ES-I3 (cell line): ENCODE measurements at regions not wholly inside any gene's neighbourhood (a gene's known extent, or its start where the extent isn't known, plus 50 kb on each side); places are given as distances from the start of the nearest gene placed in this dataset.
"Not testable (repeated sequence)": the region's sequence is repeated elsewhere in the genome, so short reads cannot be mapped to it uniquely, and the experiment has no call there.

Experiments used
- H3K36me3 ChIP-seq: 2 replicates; pipeline ENCODE4 v1.6.1; 2013; ENCODE audit warnings: mild to moderate bottlenecking, low read length, control low read depth, moderate library complexity; ENCODE audit not compliant: insufficient read depth
- H3K4me1 ChIP-seq: 2 replicates; pipeline ENCODE4 v1.6.1; 2013; ENCODE audit warnings: mild to moderate bottlenecking, control low read depth, low read length; ENCODE audit not compliant: insufficient read depth
- H3K9ac ChIP-seq: 2 replicates; pipeline ENCODE4 v1.6.1; 2013; ENCODE audit warnings: low read depth, mild to moderate bottlenecking, low read length, moderate library complexity
- H3K9me3 ChIP-seq: 2 replicates; pipeline ENCODE4 v1.6.1; 2013; ENCODE audit warnings: mild to moderate bottlenecking, low read length, moderate library complexity; ENCODE audit not compliant: control insufficient read depth, insufficient read depth

GRCh38 chr4:187479511-187479910 is 516.1 kb upstream of the ZFP42 start:
- H3K9ac ChIP-seq: no peak overlapping the region
- H3K36me3 ChIP-seq: no peaks in the 10 kb centered on the region
- H3K4me1 ChIP-seq: no peaks in the 10 kb centered on the region
- H3K9me3 ChIP-seq: no peaks in the 10 kb centered on the region

- Histone ChIP-seq H3K9ac (no peak overlapping the region), H3K4me1 (no peaks in the 10 kb centered on the region), H3K9me3 (no peaks in the 10 kb centered on the region), H3K36me3 (no peaks in the 10 kb centered on the region)
Measured at GRCh38 chr4:187480146-187481145, 515.1 kb upstream of the ZFP42 start.

GRCh38 chr4:187484186-187484585 is 511.4 kb upstream of the ZFP42 start:
- no peaks in the 10 kb centered on the region; the same call in 1 of the 2 replicates for H3K36me3 ChIP-seq
- H3K4me1 ChIP-seq: no peaks in the 10 kb centered on the region
- 0 out of 2 replicates have a peak, but pooled peaks cover 4% of the 10 kb centered on the region for H3K9me3 ChIP-seq
- no peak overlapping the region; the same call in 1 of the 2 replicates for H3K9ac ChIP-seq

GRCh38 chr4:187485676-187486075 is 509.9 kb upstream of the ZFP42 start:
- no peaks in the 10 kb centered on the region for H3K4me1 ChIP-seq
- 0 out of 2 replicates have a peak, but pooled peaks cover 4% of the 10 kb centered on the region for H3K9me3 ChIP-seq
- H3K9ac ChIP-seq: no peak overlapping the region
- no peaks in the 10 kb centered on the region; the same call in 1 of the 2 replicates for H3K36me3 ChIP-seq

- Histone ChIP-seq H3K36me3 (no peaks in the 10 kb centered on the region; the same call in 1 of the 2 replicates), H3K9me3 (0 out of 2 replicates have a peak, but pooled peaks cover 4% of the 10 kb centered on the region), H3K9ac (no peak overlapping the region), H3K4me1 (no peaks in the 10 kb centered on the region)
Measured at GRCh38 chr4:187491286-187491685, 504.3 kb upstream of the ZFP42 start.

GRCh38 chr4:187491959-187492358 is 503.6 kb upstream of the ZFP42 start:
- Histone ChIP-seq H3K4me1 (no peaks in the 10 kb centered on the region), H3K9me3 (0 out of 2 replicates have a peak, but pooled peaks cover 4% of the 10 kb centered on the region), H3K36me3 (no peaks in the 10 kb centered on the region), H3K9ac (no peak overlapping the region)

GRCh38 chr4:187493661-187494060 is 501.9 kb upstream of the ZFP42 start:
- Histone ChIP-seq H3K9ac (no peak overlapping the region), H3K9me3 (no peaks in the 10 kb centered on the region), H3K36me3 (no peaks in the 10 kb centered on the region), H3K4me1 (no peaks in the 10 kb centered on the region)

- Histone ChIP-seq H3K4me1 (no peaks in the 10 kb centered on the region), H3K36me3 (no peaks in the 10 kb centered on the region), H3K9ac (no peak overlapping the region), H3K9me3 (no peaks in the 10 kb centered on the region)
Measured at GRCh38 chr4:187499956-187500355, 495.6 kb upstream of the ZFP42 start.

- Histone ChIP-seq H3K4me1 (no peaks in the 10 kb centered on the region), H3K9ac (no peak overlapping the region), H3K9me3 (no peaks in the 10 kb centered on the region), H3K36me3 (no peaks in the 10 kb centered on the region)
Measured at GRCh38 chr4:187500796-187501195, 494.8 kb upstream of the ZFP42 start.

- no peak overlapping the region for H3K9ac ChIP-seq
- H3K4me1 ChIP-seq: no peaks in the 10 kb centered on the region
- H3K9me3 ChIP-seq: no peaks in the 10 kb centered on the region
- no peaks in the 10 kb centered on the region for H3K36me3 ChIP-seq
Measured at GRCh38 chr4:187501731-187502130, 493.8 kb upstream of the ZFP42 start.

- H3K4me1 ChIP-seq: no peaks in the 10 kb centered on the region
- H3K9ac ChIP-seq: no peak overlapping the region
- no peaks in the 10 kb centered on the region for H3K9me3 ChIP-seq
- no peaks in the 10 kb centered on the region for H3K36me3 ChIP-seq
Measured at GRCh38 chr4:187504974-187505797, 490.4 kb upstream of the ZFP42 start.

- H3K4me1 ChIP-seq, H3K9me3 ChIP-seq, H3K9ac ChIP-seq, H3K36me3 ChIP-seq: not testable (repeated sequence)
Measured at GRCh38 chr4:187505798-187506141, 489.8 kb upstream of the ZFP42 start.

GRCh38 chr4:187516224-187516623 is 479.3 kb upstream of the ZFP42 start:
- no peaks in the 10 kb centered on the region for H3K9me3 ChIP-seq
- H3K36me3 ChIP-seq: no peaks in the 10 kb centered on the region
- no peaks in the 10 kb centered on the region for H3K4me1 ChIP-seq
- no peak overlapping the region for H3K9ac ChIP-seq

GRCh38 chr4:187541666-187542065 is 453.9 kb upstream of the ZFP42 start:
- Histone ChIP-seq H3K4me1 (no peaks in the 10 kb centered on the region), H3K9me3 (no peaks in the 10 kb centered on the region), H3K9ac (no peak overlapping the region), H3K36me3 (no peaks in the 10 kb centered on the region)
